HepG2 (cell line): ENCODE measurements at regions not wholly inside any gene's neighbourhood (a gene's known extent, or its start where the extent isn't known, plus 50 kb on each side); places are given as distances from the start of the nearest gene placed in this dataset.

Experiments
- ARID4A ChIP-seq: sonication (generic); formaldehyde crosslinking; IDR thresholded peaks from 2 replicates; pipeline ENCODE4 v1.5.0; 2020; ENCODE audit warnings: mild to moderate bottlenecking, missing genetic modification reagents, borderline replicate concordance
- CC2D1A ChIP-seq: sonication (generic); formaldehyde crosslinking; IDR thresholded peaks from 2 replicates; pipeline ENCODE4 v1.8.1; 2023; ENCODE audit warnings: mild to moderate bottlenecking, missing genetic modification reagents
- CREB1 ChIP-seq, 2 experiments: fragments of 450-650 bp in 1 of 2; IDR thresholded peaks; 2 replicates each; pipeline ENCODE4 v1.6.1; 2016 to 2017; ENCODE audit warnings: control low read depth in 1 of 2, mild to moderate bottlenecking in 1 of 2, missing compliant biosample characterization in 1 of 2, missing genetic modification characterization in 1 of 2
- ETV5 ChIP-seq: IDR thresholded peaks from 2 replicates; pipeline ENCODE4 v1.6.1; 2018; ENCODE audit warnings: missing biosample characterization, missing genetic modification reagents, inconsistent platforms, borderline replicate concordance
- HDAC2 ChIP-seq: sonication (generic); formaldehyde crosslinking; IDR thresholded peaks from 2 replicates; pipeline ENCODE4 v1.4.0; 2020; ENCODE audit warnings: missing genetic modification reagents
- HES4 ChIP-seq: sonication (generic); formaldehyde crosslinking; IDR thresholded peaks from 2 replicates; pipeline ENCODE4 v1.9.0; 2021; ENCODE audit warnings: mild to moderate bottlenecking, missing genetic modification reagents, borderline replicate concordance
- HNF4A ChIP-seq: sonication (generic); formaldehyde crosslinking; IDR thresholded peaks from 2 replicates; pipeline ENCODE4 v1.4.0; 2020; ENCODE audit warnings: missing genetic modification reagents
- HOXA3 ChIP-seq: sonication (generic); formaldehyde crosslinking; IDR thresholded peaks from 2 replicates; pipeline ENCODE4 v1.5.0; 2020; ENCODE audit warnings: missing genetic modification reagents
- IRX3 ChIP-seq: sonication (generic); formaldehyde crosslinking; IDR thresholded peaks from 2 replicates; pipeline ENCODE4 v1.8.1; 2023; ENCODE audit warnings: mild to moderate bottlenecking, low read depth, missing genetic modification reagents, borderline replicate concordance
- MYC ChIP-seq: sonication (generic); formaldehyde crosslinking; IDR thresholded peaks from 2 replicates; pipeline ENCODE4 v1.9.0; 2021; ENCODE audit warnings: missing genetic modification reagents, borderline replicate concordance
- NCOA1 ChIP-seq: sonication (generic); formaldehyde crosslinking; IDR thresholded peaks from 2 replicates; pipeline ENCODE4 v1.9.0; 2021; ENCODE audit warnings: missing genetic modification reagents
- NONO ChIP-seq, 2 experiments: fragments of 450-650 bp in 1 of 2; sonication (generic) in 1 of 2; formaldehyde crosslinking in 1 of 2; IDR thresholded peaks in 1 of 2; conservative IDR thresholded peaks in 1 of 2; 2 replicates each; pipeline versions ENCODE4 v1.6.1 to v1.8.0; 2017 to 2022; ENCODE audit warnings: mild to moderate bottlenecking in 1 of 2, missing genetic modification reagents in 1 of 2, moderate library complexity in 1 of 2
- RARG ChIP-seq: sonication (generic); formaldehyde crosslinking; IDR thresholded peaks from 2 replicates; pipeline ENCODE4 v1.4.0; 2020; ENCODE audit warnings: low read depth, mild to moderate bottlenecking, missing genetic modification reagents
- RFX1 ChIP-seq: fragments of 450-650 bp; IDR thresholded peaks from 2 replicates; pipeline ENCODE4 v1.6.1; 2017
- SNAI1 ChIP-seq: sonication (generic); formaldehyde crosslinking; IDR thresholded peaks from 2 replicates; pipeline ENCODE4 v1.5.0; 2020; ENCODE audit warnings: mild to moderate bottlenecking, missing genetic modification reagents, borderline replicate concordance
- TBP ChIP-seq: sonication (generic); formaldehyde crosslinking; IDR thresholded peaks from 2 replicates; pipeline ENCODE4 v1.5.0; 2020; ENCODE audit warnings: missing genetic modification reagents
- TRAFD1 ChIP-seq: sonication (generic); formaldehyde crosslinking; IDR thresholded peaks from 2 replicates; pipeline ENCODE4 v1.5.1; 2020; ENCODE audit warnings: missing genetic modification reagents, mild to moderate bottlenecking, borderline replicate concordance
- ZNF281 ChIP-seq: sonication (generic); formaldehyde crosslinking; IDR thresholded peaks from 2 replicates; pipeline ENCODE4 v1.4.0; 2020; ENCODE audit warnings: missing genetic modification reagents, borderline replicate concordance
- ZNF383 ChIP-seq: sonication (generic); formaldehyde crosslinking; IDR thresholded peaks from 2 replicates; pipeline ENCODE4 v1.4.0; 2020; ENCODE audit warnings: missing genetic modification reagents, mild to moderate bottlenecking, borderline replicate concordance
- ZNF558 ChIP-seq: sonication (generic); formaldehyde crosslinking; IDR thresholded peaks from 2 replicates; pipeline ENCODE4 v1.9.0; 2022; ENCODE audit warnings: mild to moderate bottlenecking, missing genetic modification reagents, borderline replicate concordance
- ZNF674 ChIP-seq: sonication (generic); formaldehyde crosslinking; IDR thresholded peaks from 2 replicates; pipeline ENCODE4 v1.5.0; 2020; ENCODE audit warnings: low read depth, mild to moderate bottlenecking, missing genetic modification reagents
- ZNF747 ChIP-seq: sonication (generic); formaldehyde crosslinking; IDR thresholded peaks from 2 replicates; pipeline ENCODE4 v1.8.1; 2023; ENCODE audit warnings: missing genetic modification reagents, mild to moderate bottlenecking, borderline replicate concordance
- ZSCAN31 ChIP-seq: sonication (generic); formaldehyde crosslinking; IDR thresholded peaks from 2 replicates; pipeline ENCODE4 v1.5.0; 2020; ENCODE audit warnings: low read depth, mild to moderate bottlenecking, missing genetic modification reagents

GRCh38 chr7:138245682-138246081, 169.4 kb downstream of the AKR1D1 start (continued):
- TF ChIP-seq ZNF383 (CRISPR knock-in tag): no peak
- no peak for TF ChIP-seq HES4 (CRISPR knock-in tag)
- no peak for TF ChIP-seq RFX1
- TF ChIP-seq TRAFD1 (CRISPR knock-in tag): no peak
- no peak for TF ChIP-seq RARG
- TF ChIP-seq IRX3 (CRISPR knock-in tag): no peak
- TF ChIP-seq NCOA1 (CRISPR knock-in tag): no peak
- TF ChIP-seq ZNF674 (CRISPR knock-in tag): no peak
- peak; percentile 97 for TF ChIP-seq HNF4A
- TF ChIP-seq HOXA3 (CRISPR knock-in tag): peak; percentile 59
- TF ChIP-seq ZNF558 (CRISPR knock-in tag): no peak
- no peak; the same call in 1 of the 2 replicates for TF ChIP-seq ZNF747 (CRISPR knock-in tag)
- TF ChIP-seq NONO (IDR thresholded peaks at IDR 0.05): no peak
- TF ChIP-seq NONO (CRISPR knock-in tag; conservative IDR thresholded peaks at IDR 0.05): no peak; the same call in 1 of the 2 replicates
- TF ChIP-seq ZNF281 (CRISPR knock-in tag): peak; percentile 93
- TF ChIP-seq HDAC2: peak; percentile 93
- peak; percentile 82; the same call in 1 of the 2 replicates for TF ChIP-seq ETV5 (CRISPR knock-in tag)
- no peak for TF ChIP-seq ZSCAN31 (CRISPR knock-in tag)
- no peak for TF ChIP-seq CREB1 (IDR thresholded peaks at IDR 0.05)
- TF ChIP-seq CREB1 (CRISPR knock-in tag; IDR thresholded peaks at IDR 0.05): peak; percentile 73
- TF ChIP-seq MYC: no peak
- no peak for TF ChIP-seq TBP (CRISPR knock-in tag)
- TF ChIP-seq CC2D1A (CRISPR knock-in tag): no peak
- no peak; the same call in 1 of the 2 replicates for TF ChIP-seq ARID4A (CRISPR knock-in tag)
- TF ChIP-seq SNAI1 (CRISPR knock-in tag): no peak
